NCI-H774 (cell line): ENCODE measurements at regions not wholly inside any gene's neighbourhood (a gene's known extent, or its start where the extent isn't known, plus 50 kb on each side); places are given as distances from the start of the nearest gene placed in this dataset.
A peak's percentile ranks its signal among the peaks of the same experiment; 100 is the strongest.
"Not testable (repeated sequence)": the region's sequence is repeated elsewhere in the genome, so short reads cannot be mapped to it uniquely, and the experiment has no call there.

Source experiments
- DNase-seq: peaks from one replicate; lab custom pipeline; 2025; lab: John Stamatoyannopoulos, UW

DNA sequence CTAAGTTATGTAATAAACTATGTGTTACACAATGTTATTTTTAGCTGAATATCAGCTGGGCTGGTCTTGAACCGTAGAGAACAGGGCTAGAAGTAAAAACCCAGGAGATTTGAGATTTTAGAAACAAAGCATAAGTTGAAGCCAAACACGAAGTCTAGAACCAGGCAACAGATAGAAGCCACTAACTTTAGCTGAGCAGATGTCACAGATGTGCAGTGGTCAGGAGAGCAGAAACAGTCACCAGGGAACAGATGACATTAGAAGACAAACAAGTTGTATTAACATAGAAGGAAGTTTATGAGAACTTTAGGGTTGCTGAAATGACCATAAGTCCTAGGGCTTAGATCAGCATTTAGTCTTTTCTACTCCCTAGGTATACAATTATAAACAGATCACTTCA, 731.0 kb downstream of the ZNF385D start:
- no peak for DNase-seq

GRCh38 chr3:21017115-21017852, 733.7 kb downstream of the ZNF385D start:
- DNase-seq, result no peak

- no peak for DNase-seq
Measured at GRCh38 chr3:21013566-21013965, 737.4 kb downstream of the ZNF385D start.

- DNase-seq, result no peak
Measured at GRCh38 chr3:20999661-21000060, 751.3 kb downstream of the ZNF385D start.

DNA sequence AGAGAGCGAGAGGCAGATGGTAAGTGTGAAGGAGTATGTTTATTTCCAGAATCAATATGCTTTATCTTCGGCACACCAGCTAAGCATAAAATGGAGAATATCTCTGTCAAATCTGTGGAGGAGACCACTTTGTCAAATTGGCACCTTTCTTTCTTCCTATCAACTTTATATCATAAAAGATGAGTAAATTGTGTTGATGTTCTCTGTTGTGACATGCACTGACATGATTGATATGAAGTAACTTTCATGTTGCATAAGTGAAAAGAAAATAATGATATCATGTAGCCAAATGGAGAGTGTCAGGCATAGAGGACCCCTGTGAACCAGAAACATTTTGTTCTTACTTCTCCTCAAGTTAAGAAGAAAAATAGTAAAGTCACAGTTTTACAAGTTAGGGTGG, 753.8 kb downstream of the ZNF385D start:
- DNase-seq, result no peak

DNA sequence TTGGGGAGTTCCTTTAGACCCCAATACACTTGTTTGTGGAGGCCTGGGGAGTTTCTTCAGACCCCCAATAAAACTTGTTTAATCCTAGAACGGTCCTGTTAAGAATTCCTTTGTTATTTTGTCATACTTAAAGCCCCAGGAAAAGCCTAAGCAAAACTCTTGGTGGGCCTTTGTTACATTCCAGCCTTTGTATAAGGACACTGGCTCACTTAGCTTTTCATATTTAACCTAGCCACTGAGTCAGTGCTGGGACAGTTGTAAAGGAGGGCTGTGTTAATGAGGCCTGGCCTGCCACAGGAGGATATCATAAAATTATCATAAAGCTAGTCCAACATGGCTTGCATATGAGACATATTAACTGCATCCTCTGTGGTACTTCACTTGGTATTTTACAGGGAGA, 760.1 kb downstream of the ZNF385D start:
- DNase-seq, result no peak

GRCh38 chr3:20989653-20990052, 761.4 kb downstream of the ZNF385D start:
- DNase-seq, result not testable (repeated sequence)

DNA sequence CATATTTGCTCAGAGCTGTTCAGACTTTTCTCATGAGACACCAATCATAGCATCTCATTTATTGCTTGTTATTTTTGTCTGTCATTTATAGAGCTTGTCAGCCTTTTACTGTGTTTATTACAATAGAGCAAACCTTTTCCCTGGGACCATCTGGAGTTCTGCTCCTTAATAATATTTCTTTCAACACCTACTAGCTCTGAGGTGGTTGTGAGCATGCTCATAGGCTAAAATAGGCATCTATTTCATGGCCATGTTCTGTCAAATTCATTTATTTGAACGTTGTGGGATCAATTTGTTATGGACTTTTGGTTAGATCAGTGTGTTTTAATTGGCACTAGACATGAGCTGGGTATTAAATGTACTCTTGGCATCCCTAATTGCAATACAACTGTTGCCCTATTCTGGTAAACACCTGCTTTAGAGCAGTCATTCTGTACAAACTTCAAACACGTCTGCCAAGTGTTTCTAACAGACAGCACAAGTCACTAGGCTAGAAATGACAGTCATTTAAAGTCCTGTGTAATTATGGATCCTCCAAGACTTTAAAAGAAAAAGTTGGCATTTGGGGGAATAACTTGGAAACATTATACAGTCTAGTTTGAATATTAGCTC, 766.3 kb downstream of the ZNF385D start:
- DNase-seq, result no peak

- DNase-seq, result no peak
Measured at GRCh38 chr3:20975188-20975651, 775.8 kb downstream of the ZNF385D start.

GRCh38 chr3:20974396-20974795, 776.6 kb downstream of the ZNF385D start:
- no peak for DNase-seq

DNA sequence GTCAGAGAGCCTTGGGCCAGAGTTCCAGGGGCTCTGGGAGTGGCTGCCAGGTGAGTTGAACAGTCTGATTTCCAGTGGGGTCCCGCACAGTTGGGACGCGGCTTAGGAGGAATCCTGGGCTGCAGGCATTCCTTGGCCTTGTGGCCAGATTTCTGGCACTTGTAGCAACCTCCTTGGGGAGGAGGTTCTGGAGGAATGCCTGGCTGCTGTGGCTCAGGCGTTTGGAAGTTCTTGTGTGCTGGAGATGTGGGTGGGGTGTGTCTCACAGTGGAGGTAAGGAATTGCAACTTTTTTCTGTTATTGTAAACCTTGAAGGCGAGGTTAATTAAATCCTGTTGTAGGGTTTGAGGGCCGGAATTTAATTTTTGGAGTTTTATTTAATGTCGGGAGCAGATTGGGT, 780.2 kb downstream of the ZNF385D start:
- DNase-seq, result not testable (repeated sequence)

- not testable (repeated sequence) for DNase-seq
Measured at GRCh38 chr3:20967485-20967884, 781.5 kb upstream of the SGO1 start.

- no peak for DNase-seq
Measured at GRCh38 chr3:20958161-20958560, 772.2 kb upstream of the SGO1 start.

DNA sequence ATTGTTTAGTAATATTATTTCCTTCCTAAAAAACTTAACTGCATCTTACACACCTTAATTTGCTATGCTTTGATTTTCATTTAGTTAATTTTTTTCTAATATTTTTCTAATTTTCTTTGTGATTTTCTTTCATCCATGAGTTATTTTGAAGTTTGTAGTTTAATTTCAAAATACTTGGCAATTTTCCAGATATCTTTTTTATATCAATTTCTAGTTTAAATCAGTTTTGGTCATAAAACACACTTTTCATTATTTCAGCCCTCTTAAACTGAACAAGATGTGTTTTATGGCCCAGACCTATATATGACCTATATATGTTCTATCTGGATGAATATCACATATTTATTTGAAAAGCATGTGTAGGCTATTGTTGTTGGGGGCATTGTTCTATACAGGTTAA, 759.9 kb upstream of the SGO1 start:
- DNase-seq, result no peak

DNA sequence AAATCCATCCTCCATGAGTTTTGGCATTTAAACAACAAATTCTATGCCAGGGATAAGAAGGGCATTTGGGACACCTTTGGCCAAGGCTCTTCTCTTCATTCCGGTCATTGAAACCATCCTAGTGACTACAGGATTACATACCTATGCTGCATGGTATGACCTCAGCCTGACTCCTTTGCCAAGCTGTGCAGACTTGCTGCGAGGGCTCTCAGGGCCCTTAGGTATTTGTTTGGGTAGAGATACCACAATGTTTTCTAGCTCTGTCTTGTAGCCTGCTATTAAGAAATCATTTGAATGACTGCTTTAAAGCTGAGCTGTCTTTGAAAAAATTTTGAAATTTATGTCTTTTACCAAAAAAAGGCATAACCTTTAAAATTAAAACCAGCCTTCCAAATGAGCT, 749.8 kb upstream of the SGO1 start:
- DNase-seq, result no peak

GRCh38 chr3:20931834-20932233, 745.8 kb upstream of the SGO1 start:
- no peak for DNase-seq

DNA sequence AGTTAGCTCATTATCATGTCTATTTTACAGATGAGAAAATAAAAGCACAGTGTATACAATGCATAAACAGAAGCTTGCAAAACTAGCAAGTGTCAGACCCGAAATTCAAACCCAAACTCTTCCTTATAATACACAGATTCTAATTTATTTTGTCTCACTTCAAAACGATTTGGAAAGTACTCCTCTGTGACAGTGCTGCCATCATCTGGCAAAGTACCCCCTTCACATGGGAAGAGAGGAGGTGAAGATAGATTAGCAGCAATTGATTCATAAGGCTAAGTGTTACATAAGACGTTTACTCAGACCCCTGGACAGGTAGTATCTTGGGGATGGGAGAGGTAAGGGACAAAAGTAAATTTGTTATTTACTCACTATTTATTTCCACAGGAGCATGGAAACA, 744.0 kb upstream of the SGO1 start:
- DNase-seq, result peak; percentile 34

- DNase-seq, result no peak
Measured at GRCh38 chr3:20924646-20925385, 738.8 kb upstream of the SGO1 start.

- DNase-seq, result not testable (repeated sequence)
Measured at GRCh38 chr3:20921112-20921511, 735.1 kb upstream of the SGO1 start.

- DNase-seq, result no peak
Measured at GRCh38 chr3:20916951-20917606, 731.1 kb upstream of the SGO1 start.

DNA sequence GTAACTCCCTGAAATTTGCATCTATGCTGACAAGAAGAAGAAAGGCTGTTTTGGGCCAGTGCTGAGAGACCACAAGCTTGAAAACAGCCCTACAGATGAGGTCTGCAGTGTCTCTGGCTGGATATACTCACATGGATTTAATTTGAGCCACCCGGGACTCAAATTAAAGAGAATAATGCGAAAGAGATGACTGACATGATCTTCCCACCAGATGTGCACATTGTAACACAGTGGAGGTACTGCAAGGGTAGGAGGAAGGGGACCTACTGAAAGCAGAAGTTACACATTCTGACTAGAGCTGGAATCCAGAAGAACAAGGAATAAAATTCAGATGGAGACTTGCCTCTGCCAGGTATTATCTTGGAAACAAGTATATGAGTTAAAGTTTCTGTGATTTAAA, 728.3 kb upstream of the SGO1 start:
- no peak for DNase-seq

DNA sequence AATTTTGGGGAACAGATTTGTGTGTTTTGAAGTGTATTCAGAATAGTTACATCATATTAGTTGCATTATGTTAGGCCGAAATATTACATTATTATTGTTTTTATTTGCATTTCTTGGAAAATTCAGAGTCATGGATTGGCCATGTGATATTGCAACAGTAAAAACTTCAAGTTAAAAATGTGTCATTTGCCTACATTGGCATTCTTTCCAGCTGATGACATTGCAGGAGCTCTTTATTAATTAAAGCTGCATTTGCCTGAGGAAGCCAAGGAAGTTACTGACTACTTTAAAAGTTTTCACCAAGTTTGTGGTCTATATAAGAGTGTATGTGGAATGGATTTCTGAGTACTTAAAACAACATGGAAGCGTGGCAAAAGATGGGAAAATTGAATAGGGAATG, 726.4 kb upstream of the SGO1 start:
- DNase-seq, result no peak

DNA sequence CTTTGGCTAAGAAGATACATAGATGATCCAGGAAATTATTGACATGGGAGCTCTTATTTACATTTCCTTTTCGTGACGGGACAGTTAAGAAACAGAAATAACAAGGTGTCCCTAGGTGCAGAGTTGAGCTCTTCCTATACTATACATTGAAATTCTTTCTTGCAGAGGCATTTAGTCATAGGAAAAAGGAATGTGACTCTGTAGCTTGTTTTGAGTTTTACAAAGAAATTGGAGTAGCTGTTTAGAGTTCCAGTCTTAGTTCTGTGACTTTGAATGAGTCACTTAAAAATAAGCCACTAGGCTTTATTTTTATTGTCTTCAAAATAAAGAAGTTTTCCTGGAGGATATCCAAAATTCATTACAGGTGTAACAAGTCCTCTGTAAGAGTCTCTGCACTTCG, 723.5 kb upstream of the SGO1 start:
- no peak for DNase-seq
